Spleen (tissue), 7 donors: ENCODE measurements at regions not wholly inside any gene's neighbourhood (a gene's known extent, or its start where the extent isn't known, plus 50 kb on each side); places are given as distances from the start of the nearest gene placed in this dataset.

Source experiments
- POLR2A ChIP-seq, 3 donors: fragments of 450-650 bp; IDR thresholded peaks; one replicate each; pipeline ENCODE4 v1.5.1; 2017; ENCODE audit warnings: antibody characterized with exemption in 3 of 3, mild to moderate bottlenecking in 1 of 3
- TF ChIP-seq, protein P1 (sequence below), 11 experiments: fragments of 200-600 bp in 7 of 11; fragments of 450-650 bp in 4 of 11; sonication (generic) in 4 of 11; IDR thresholded peaks in 8 of 11; conservative IDR thresholded peaks in 3 of 11; 1 replicate in 7 of 11; 2 replicates in 4 of 11; pipeline versions ENCODE4 v1.4.0 to v1.8.0; 2016 to 2021; ENCODE audit warnings: antibody characterized with exemption in 11 of 11, inconsistent platforms in 4 of 11, mild to moderate bottlenecking in 1 of 11
- donor health status: DM: no; HTN: no; CAD: no; lungs with moderate emphysema.
- donor health status: DM: no; HTN: no; CAD: no.
- donor health status: DM: no; HTN: no; CAD: no.

GRCh38 chr5:3489239-3489843 is 106.3 kb upstream of the IRX1 start:
- TF ChIP-seq, protein P1, sequence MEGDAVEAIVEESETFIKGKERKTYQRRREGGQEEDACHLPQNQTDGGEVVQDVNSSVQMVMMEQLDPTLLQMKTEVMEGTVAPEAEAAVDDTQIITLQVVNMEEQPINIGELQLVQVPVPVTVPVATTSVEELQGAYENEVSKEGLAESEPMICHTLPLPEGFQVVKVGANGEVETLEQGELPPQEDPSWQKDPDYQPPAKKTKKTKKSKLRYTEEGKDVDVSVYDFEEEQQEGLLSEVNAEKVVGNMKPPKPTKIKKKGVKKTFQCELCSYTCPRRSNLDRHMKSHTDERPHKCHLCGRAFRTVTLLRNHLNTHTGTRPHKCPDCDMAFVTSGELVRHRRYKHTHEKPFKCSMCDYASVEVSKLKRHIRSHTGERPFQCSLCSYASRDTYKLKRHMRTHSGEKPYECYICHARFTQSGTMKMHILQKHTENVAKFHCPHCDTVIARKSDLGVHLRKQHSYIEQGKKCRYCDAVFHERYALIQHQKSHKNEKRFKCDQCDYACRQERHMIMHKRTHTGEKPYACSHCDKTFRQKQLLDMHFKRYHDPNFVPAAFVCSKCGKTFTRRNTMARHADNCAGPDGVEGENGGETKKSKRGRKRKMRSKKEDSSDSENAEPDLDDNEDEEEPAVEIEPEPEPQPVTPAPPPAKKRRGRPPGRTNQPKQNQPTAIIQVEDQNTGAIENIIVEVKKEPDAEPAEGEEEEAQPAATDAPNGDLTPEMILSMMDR (IDR thresholded peaks at IDR 0.05 in 8 of 11, conservative IDR thresholded peaks at IDR 0.05 in 3 of 11), result no peak
- no peak for TF ChIP-seq POLR2A (IDR thresholded peaks at IDR 0.05)
